ENCODE measurements at regions not wholly inside any gene's neighbourhood (a gene's known extent, or its start where the extent isn't known, plus 50 kb on each side); places are given as distances from the start of the nearest gene placed in this dataset.

DNA sequence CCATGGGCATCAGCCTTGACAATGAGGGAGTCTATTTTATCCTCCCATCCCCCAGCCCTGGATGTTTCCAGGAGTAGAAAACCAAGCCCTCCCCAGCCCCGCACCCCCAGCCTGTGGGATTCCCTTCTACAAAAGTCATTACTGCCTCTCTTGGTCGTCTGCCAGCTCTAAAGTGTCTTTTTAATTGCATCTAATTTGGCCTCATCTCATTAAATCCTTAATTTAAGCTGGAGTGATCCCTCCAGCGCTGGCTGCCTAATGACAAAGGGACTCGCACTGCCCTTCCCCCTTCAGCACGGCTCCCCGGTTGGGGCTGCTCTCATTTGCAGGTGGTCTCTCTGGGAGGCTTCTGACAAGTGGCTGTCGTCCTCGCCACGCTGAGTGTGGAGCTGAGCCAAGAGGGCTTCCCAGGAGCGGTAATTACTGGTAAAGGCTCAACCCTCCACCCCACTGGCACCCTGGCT is 107.9 kb upstream of the ALDH1B1 start:
- DNase-seq: peak; percentile 35

GRCh38 chr9:38284039-38284575 is 108.4 kb upstream of the ALDH1B1 start:
- no peak for DNase-seq

GRCh38 chr9:38282756-38283155 is 109.7 kb upstream of the ALDH1B1 start:
- DNase-seq: no peak

GRCh38 chr9:38281917-38282316 is 110.6 kb upstream of the ALDH1B1 start:
- DNase-seq: no peak

GRCh38 chr9:38281196-38281595 is 111.3 kb upstream of the ALDH1B1 start:
- no peak for DNase-seq

DNA sequence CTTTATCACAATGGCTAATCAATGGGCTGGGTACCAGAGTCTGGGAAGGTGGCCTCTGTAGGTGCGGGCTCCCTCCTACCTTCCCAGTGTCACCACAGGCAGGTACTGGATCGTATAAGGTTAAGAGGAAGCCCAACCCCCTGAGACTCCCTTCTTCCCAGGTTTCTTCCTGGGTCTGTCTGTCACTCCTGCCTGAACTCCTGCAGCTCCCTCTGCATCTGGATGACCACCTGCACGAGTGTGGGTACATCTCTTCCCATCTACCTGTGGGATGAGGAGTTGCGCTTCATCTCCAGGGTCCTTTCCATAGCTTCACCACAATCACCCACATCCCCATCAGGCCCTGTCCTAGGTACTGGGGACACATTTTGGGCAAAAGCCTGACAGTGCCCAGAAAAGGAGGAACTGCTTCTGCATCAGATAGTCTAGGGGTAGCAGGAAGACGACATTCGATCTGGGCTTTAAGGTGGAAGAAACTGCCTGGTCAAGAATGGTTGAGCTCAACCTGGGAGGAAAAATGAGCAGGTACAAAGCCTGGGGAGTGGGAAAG is 112.2 kb upstream of the ALDH1B1 start:
- no peak for DNase-seq

DNA sequence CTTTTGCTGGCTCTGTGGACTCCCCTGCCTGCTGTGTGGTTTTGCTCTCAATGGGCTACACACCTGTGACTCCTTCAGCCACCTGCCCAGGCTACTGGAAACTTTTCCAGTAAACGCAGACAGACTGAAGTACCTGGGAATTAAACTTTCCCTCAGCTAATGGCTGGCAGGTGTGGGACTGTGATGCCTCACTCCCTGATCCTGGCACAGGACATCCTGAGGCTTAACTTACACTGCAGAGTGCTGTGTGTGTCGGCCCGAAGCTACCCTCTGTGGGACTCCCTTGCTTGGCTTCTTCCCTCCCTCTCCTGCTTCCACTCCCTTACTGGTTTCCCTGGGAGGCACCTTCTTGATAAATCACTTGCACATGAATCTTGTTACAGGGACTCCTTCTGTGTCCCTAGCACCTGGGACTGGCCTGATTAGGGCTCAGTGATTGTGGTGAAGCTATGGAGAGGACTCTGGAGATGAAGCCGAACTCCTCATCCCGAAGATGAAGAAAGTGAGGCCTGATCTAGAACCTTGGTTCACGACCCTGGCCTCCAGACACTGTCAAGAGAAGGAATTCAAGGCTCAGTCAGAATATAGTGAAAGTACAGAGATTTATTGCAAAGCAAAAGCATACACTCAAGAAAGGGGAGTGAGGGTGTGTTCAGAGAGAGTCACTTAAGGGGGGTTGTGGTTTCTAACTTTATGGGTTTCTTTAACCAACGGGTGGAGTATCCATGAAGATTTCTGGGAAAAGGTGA is 113.4 kb upstream of the ALDH1B1 start:
- no peak for DNase-seq

GRCh38 chr9:38278457-38278856 is 114.0 kb upstream of the ALDH1B1 start:
- no peak for DNase-seq

GRCh38 chr9:38277601-38278200 is 114.8 kb upstream of the ALDH1B1 start:
- no peak for DNase-seq

GRCh38 chr9:38276771-38277439 is 115.6 kb upstream of the ALDH1B1 start:
- DNase-seq: no peak

GRCh38 chr9:38274800-38275199 is 117.7 kb upstream of the ALDH1B1 start:
- DNase-seq: no peak

- no peak for DNase-seq
These were observed 119.8 kb upstream of the ALDH1B1 start for GRCh38 chr9:38272710-38273109.

GRCh38 chr9:38271666-38272241 is 120.7 kb upstream of the ALDH1B1 start:
- no peak for DNase-seq

DNA sequence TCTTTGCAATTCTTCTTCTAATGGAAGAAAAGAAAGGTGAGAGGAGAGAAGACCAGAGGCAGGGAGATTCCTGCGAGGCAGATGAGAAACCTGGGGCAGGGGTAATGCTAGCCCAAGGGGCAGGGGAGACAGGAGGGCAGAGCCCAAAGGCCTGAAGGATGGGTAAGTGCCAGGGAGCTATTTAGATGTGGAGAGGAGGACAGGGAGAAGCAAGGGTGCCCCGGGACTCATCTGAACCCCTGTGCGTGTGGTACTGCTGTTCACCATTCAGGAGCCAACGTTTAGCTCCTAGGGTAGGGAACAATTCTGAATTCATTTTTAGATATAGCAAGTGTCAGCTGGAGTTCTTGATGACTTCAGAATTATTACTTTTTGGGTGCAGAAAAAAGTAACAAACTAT is 122.7 kb upstream of the ALDH1B1 start:
- DNase-seq: no peak

GRCh38 chr9:38263532-38263931 is 129.0 kb upstream of the ALDH1B1 start:
- DNase-seq: peak; percentile 19

- no peak for DNase-seq
These were observed 132.8 kb upstream of the ALDH1B1 start for GRCh38 chr9:38259519-38260218.

GRCh38 chr9:38259056-38259455 is 133.4 kb upstream of the ALDH1B1 start:
- no peak for DNase-seq

- DNase-seq: no peak
These were observed 134.8 kb upstream of the ALDH1B1 start for GRCh38 chr9:38257626-38258215.

- no peak for DNase-seq
These were observed 136.0 kb upstream of the ALDH1B1 start for GRCh38 chr9:38256461-38256860.

DNA sequence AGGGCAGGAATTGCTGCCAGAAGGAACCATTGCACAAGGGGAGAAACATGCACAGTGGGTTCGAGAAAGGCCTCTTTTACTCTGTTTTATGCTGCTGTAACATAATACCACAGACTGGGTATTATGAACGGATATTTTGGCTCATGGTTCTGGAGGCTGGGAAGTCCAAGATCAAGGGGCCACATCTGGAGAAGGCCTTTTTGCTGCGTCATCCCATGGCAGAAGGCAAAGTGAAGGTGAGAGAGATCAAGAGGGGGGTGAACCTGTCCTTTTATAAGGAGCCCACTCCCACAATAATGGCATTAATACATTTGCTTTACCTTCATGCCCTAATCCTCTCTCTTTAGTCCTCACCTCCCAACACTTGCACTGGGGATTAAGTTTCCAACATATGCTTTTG is 136.9 kb upstream of the ALDH1B1 start:
- no peak for DNase-seq

DNA sequence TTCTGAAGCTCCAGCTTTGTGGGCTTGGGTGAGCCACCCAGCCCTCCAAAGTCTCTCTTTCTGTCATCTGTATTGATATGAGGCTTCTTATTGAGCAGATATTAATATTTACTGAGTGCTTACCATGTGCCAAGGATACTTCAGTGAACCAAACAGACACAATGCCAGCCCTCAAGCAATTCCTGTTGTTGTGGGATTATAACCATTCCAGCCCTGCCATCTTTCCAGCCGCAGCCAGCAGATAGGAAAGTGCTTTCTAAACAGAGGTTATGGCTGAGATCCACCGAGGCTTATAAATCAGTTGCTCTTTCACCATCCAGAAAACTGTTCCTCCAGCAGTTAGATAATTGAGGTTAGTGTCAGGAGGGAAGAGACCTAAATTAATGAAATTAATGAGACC is 137.7 kb upstream of the ALDH1B1 start:
- DNase-seq: no peak

DNA sequence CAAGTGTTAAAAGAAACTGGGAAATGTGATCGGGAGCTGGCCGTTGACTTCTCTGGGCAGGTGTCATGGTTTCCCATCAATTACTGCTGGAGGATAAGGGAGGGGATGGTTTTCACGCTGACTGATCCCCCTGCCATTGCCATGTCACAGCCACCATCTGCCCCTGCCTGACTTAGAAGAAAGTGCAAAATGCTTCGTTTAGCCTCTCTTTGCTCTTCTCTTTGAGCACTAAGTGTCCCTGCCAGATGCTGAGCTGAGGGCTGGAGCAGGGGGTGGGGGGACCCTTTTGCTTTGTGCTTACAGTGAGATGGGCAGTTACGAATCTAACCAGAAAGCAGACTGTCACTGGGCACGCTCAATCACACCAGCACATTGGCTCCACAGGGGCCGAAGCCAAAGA is 138.4 kb upstream of the ALDH1B1 start:
- peak; percentile 2 for DNase-seq
